GM12873 (cell line): ENCODE measurements at regions not wholly inside any gene's neighbourhood (a gene's known extent, or its start where the extent isn't known, plus 50 kb on each side); places are given as distances from the start of the nearest gene placed in this dataset.

Experiments used
- CTCF ChIP-seq: IDR thresholded peaks from 2 replicates; pipeline ENCODE4 v1.5.1; 2012; ENCODE audit warnings: low read depth, mild to moderate bottlenecking, moderate library complexity, low read length, control low read depth; ENCODE audit not compliant: insufficient read depth; ENCODE audit errors: missing control alignments

- no peak for TF ChIP-seq CTCF
Observed at GRCh38 chr14:76320486-76320885, 55.5 kb upstream of the ESRRB start.

- TF ChIP-seq CTCF: no peak
Observed at GRCh38 chr14:76320975-76321374, 55.0 kb upstream of the ESRRB start.

- no peak for TF ChIP-seq CTCF
Observed at GRCh38 chr14:76322594-76323220, 53.2 kb upstream of the ESRRB start.

- no peak for TF ChIP-seq CTCF
Observed at GRCh38 chr14:76323331-76324050, 52.4 kb upstream of the ESRRB start.

GRCh38 chr14:76324133-76324532 is 51.8 kb upstream of the ESRRB start:
- no peak for TF ChIP-seq CTCF
